Left cardiac atrium (tissue), 4 donors: ENCODE measurements at regions not wholly inside any gene's neighbourhood (a gene's known extent, or its start where the extent isn't known, plus 50 kb on each side); places are given as distances from the start of the nearest gene placed in this dataset.

ENCODE experiments used
- ATAC-seq, 2 donors: fragments of 200-7000 bp; cut with Tn5 transposase; one replicate each; pipeline ENCODE4 v1.9.1; 2020; ENCODE audit warnings: mild to moderate bottlenecking in 2 of 2, moderate library complexity in 2 of 2
- DNase-seq: peaks from one replicate; pipeline ENCODE4 v3.0.0-alpha.2; 2020
- intact Hi-C, 2 donors: fragments of 100-400 bp; cut with DNase I; formaldehyde crosslinking; loops; one replicate each; pipeline versions ENCODE4 v1.14.1 to v1.15.1; 2022 to 2023
- donor health status: DM: no; HTN: yes; CAD: no.
- donor health status: DM: no; HTN: yes; CAD: no; lungs with severe emphysema.
- donor health status: DM: yes; HTN: yes; CAD: no.
- donor health status: Dilated cardiomyopathy.

DNA sequence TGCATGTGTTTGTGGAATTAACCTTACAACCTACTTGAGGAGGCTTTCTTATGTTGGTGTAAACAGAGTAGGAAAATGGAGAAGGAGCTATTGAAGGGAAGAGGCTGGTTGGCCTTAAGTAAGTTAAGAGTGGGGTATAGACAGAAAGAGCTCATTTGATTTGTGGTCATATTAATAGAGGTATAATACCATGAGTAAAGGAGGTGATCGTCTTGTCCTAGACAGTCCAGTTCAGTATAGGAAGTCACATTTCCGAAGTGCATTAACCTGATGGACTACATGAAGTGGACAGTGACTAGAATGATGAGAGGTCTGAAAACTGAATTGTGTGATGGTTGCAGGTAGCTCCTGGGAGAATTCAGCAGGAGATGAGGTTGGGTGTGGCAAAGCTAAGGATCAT is 215.4 kb upstream of the ZC3H12A start:
- intact Hi-C loops: no loop called here
- DNase-seq (no peak), ATAC-seq (no peak)

GRCh38 chr1:37261129-37261528 is 213.3 kb upstream of the ZC3H12A start:
- DNase-seq: no peak
- ATAC-seq: no peak
- intact Hi-C loops: no loop called here

GRCh38 chr1:37262439-37263170 is 211.8 kb upstream of the ZC3H12A start:
- DNase-seq (no peak), ATAC-seq (no peak)
- intact Hi-C loops: no loop called here

- intact Hi-C loops: no loop called here
- DNase-seq: no peak
- no peak for ATAC-seq
Observed at GRCh38 chr1:37265156-37265555, 209.2 kb upstream of the ZC3H12A start.

DNA sequence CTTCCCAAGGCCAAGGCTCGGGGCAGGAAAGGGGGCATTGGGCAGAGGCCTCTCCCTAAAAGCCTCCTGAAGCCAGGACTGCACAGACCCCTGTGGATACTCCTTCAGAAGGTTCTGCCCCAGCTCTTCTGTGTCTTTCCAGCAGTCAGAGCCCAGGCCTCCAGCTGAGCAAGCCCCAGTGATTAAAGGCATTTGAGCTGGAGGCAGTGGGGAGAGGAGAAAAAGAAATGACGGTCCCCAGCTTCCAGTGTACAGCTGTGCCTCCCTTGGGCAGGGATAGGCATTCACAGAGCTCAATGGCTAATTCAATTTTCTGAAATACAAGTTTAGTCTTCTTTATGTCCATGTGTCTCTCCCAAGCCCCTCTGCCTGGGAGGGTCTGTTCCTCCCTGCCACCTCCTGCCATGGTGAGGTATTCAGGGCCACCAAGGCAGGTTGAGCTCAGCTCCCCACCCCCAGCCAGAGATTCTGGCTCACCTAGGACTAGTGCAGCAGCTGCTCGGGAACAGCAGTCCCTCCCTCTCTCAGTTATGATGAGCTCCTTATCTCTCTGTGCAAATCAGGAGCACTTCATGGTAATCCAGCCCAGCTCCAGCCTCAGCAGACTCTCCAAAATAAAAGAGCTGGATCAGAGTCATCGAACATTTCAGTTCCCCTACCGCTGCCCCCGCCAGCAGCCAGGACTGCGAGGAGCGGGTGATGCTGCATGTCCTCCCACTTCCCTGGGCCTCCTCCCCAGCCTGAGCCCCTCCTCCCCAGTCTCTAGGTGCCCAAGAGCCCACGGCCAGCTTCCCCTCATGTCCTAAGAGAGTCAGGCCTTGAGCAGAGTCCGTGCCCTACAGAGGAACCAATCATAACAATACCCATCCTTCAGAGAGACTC is 208.4 kb upstream of the ZC3H12A start:
- no peak for DNase-seq
- ATAC-seq: no peak
- intact Hi-C loops: no loop called here

GRCh38 chr1:37267111-37267835 is 207.1 kb upstream of the ZC3H12A start:
- no peak for ATAC-seq
- no peak for DNase-seq
- intact Hi-C loops: no loop called here

DNA sequence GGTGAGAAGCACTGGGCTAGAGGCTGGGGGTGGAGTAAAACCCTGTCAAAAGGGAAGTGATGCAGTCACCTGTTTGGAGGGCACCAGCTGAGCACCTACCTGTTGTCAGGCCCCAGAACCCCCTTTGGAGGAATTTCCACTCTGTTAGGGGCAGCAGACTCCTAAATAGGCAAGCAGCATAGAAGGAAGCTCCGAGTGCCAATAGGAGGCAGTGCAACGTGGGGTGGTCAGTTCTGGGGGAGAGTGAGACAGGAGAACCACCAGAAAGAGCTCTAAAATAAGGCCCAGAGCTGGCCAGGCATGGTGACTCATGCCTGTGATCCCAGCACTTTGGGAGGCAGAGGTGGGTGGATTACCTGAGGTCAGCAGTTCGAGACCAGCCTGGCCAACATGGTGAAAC is 203.7 kb upstream of the ZC3H12A start:
- no peak for ATAC-seq
- DNase-seq: no peak
- intact Hi-C loops: no loop called here

GRCh38 chr1:37272626-37273025 is 201.8 kb upstream of the ZC3H12A start:
- no peak for DNase-seq
- no peak for ATAC-seq
- intact Hi-C loops: no loop called here

DNA sequence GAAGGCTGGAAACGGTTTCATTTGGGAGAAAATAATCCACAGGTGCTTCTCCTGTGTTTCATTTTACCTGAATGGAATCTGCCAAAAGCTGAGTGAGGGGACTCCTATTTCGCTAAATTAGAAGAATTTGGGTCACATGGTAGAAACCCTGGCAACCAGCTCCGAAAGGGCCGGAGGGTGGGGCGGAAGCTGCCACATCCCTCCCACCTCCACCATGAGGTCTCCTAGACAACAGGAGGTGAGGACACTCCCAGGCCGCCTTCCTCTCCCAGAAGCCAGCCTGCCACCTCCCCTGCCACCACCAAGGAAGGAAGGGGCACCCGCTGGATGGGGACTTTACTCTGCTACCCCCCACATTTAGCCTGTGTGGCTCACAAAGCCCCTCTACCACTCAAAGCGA is 199.9 kb upstream of the ZC3H12A start:
- ATAC-seq (no peak), DNase-seq (no peak)
- intact Hi-C loops: no loop called here

- no peak for DNase-seq
- ATAC-seq: no peak
- intact Hi-C loops: no loop called here
Observed at GRCh38 chr1:37274938-37275631, 199.3 kb upstream of the ZC3H12A start.

DNA sequence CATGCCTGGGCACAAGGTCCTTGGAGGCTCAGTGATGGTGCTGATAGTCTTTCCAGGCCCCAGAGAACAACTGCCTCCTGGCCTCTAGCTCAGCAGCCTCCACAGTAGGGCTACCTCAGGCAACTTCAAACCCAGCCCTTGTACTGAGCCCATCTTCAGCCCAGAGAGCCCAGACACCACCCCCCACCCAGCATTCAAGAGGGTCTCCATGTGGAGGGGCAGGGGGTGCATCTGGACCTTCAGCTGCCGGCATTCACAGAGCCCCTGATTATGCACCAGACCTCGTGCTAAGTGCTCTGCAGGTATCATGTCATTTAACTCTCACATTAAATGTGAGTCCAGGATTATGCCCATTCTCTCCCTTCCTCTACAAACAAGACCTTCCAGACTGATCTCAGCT is 197.0 kb upstream of the ZC3H12A start:
- DNase-seq: no peak
- ATAC-seq: no peak
- intact Hi-C loops: no loop called here

DNA sequence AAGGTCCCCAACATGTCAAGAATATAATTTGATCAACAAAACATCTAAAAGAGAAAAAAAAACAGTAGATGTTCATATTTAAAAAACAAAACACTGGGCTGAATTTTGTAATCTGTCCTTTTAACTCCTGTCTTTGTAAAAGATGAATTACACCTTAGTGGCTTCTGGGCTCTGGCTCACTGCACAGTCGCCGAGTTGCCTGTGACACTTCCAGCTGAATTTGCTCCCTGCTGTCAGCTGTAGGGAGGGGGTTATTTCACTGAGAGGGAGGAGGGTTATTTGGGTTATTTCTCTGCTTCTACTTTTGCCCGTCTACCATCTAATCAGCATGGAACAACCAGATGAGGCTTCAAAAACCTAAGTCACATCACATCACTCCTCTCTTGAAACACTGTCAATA is 193.0 kb upstream of the ZC3H12A start:
- DNase-seq (no peak), ATAC-seq (no peak)
- intact Hi-C loops: no loop called here

GRCh38 chr1:37282764-37283163 is 191.6 kb upstream of the ZC3H12A start:
- DNase-seq (no peak), ATAC-seq (no peak)
- intact Hi-C loops: no loop called here

GRCh38 chr1:37284053-37284452 is 190.3 kb upstream of the ZC3H12A start:
- intact Hi-C loops: no loop called here

GRCh38 chr1:37286881-37287280 is 187.5 kb upstream of the ZC3H12A start:
- no peak for DNase-seq
- intact Hi-C loops: no loop called here
- ATAC-seq: no peak

More at GRCh38 chr1:37284053-37284452, 190.3 kb upstream of the ZC3H12A start:
- DNase-seq (no peak), ATAC-seq (no peak)

DNA sequence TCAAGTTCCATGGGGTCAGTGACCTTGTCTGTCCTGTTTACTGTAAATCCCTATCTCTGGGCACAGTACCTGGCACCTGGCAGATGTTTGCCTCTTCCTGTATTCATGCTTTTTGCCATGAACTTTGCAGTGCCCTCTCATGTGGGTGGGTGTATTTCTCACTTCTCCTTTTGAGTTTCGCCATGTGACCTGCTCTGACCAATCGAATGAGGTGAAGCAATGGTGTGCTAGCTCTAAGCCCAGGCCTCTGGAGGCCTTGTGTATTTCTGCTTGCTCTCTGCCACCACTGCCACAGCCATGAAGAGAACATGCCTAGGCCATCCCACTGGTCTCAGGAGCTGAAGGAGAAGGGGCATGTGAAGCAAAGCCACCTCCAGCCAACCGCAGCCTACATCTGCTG is 185.5 kb upstream of the ZC3H12A start:
- ATAC-seq: no peak
- intact Hi-C loops: no loop called here
- no peak for DNase-seq

- DNase-seq (no peak), ATAC-seq (no peak)
- intact Hi-C loops: no loop called here
Observed at GRCh38 chr1:37290718-37291117, 183.7 kb upstream of the ZC3H12A start.

DNA sequence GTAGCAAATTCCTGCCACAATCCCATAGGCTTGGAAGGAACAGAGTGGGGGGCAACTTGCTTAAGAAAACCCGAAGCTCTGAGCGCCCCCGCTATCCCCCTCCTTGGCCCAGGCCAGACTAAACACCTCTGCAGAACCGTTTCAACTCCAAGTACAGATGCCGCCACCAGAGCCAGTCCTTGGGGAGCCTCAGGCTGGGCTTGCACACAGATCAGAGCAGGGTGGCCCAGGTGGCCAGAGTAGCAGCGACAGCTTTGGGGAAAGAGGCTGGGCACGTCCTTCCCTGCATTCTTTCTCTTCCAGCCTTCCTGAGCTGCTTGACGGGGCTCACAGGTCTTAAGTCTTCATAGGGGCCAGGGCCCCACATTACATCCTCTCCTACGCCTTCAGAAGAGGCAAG is 181.6 kb upstream of the ZC3H12A start:
- DNase-seq: no peak
- no peak for ATAC-seq
- intact Hi-C loops: no loop called here

- intact Hi-C loops: no loop called here
- ATAC-seq (no peak), DNase-seq (no peak)
Observed at GRCh38 chr1:37294096-37294495, 180.3 kb upstream of the ZC3H12A start.

DNA sequence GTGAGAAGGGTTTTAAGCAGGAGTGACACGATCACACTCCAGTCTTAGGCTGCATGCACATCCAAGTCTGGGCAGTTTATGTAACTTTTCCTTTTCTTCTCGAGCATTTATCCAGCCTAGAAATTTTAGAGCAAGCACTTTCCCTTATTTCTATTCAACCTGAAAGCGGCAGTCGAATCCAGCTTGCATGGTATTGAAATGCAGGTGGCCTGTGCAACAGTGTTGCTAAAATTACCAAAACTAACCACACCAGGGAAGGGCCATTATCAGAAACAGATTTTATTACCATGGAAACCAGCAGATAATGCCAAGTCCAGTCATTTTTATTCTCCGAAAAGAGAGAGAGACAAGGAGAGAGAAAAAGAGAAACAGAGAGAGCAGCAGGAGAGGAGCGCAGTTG is 179.9 kb upstream of the ZC3H12A start:
- no peak for ATAC-seq
- DNase-seq: no peak
- intact Hi-C loops: no loop called here
